ENCODE measurements at regions not wholly inside any gene's neighbourhood (a gene's known extent, or its start where the extent isn't known, plus 50 kb on each side); places are given as distances from the start of the nearest gene placed in this dataset.
"Not testable (repeated sequence)": the region's sequence is repeated elsewhere in the genome, so short reads cannot be mapped to it uniquely, and the experiment has no call there.

DNA sequence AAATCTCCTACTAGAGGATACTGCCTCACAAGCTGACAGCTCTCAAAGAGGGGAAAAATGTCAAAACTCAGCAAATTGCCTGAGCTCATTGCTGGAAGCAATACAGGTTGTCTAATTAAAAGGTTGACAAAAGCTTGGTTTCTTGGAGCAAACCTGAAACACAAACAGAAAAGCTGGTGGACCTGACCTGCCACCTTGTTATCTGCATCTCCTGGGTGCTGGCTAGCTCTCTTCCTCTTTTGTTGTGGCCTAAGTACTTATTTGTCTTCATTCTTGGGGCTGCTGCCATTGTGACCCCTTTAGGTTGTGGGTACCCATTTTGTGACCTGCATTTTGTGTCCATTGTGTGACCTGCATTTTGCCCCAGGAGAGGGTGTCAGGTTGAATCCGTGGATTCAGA is 184.5 kb downstream of the KIT start:
- DNase-seq, result no peak

DNA sequence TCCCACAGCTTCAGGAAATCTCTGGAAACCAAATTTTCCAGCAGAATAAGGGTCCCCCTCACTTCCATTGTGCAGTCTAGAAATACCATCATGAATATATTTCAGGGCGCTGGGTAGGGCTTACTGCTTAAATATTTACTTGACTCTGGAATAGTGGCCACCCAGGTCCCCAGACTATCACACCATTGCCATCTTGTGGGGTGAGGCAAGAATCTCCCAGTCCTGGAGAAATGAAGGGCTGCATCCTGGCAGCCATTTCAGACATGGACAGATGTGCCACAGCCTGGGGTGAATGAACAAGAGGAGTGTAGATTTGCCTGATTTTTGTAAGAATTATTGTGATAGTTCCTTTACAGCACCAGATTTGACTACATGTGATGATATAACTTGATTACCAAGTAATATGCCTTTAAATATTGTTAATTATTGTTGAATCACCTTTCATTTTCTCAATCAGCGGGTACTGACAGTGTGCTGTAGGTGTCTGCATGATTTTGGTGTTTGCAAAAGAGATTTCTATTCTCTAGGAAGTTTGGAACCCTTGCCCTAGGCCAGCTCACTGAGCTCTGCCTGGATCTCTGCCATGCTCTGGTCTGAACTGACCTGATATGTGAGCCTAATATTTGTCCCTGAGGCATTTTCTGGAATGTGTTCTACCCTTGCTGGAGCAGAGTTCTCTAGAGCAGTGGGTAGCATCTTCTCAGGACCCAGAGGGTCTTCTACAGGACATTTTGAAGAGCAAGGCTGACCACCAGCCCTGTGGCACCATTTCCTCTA is 183.4 kb downstream of the KIT start:
- DNase-seq, result no peak

DNA sequence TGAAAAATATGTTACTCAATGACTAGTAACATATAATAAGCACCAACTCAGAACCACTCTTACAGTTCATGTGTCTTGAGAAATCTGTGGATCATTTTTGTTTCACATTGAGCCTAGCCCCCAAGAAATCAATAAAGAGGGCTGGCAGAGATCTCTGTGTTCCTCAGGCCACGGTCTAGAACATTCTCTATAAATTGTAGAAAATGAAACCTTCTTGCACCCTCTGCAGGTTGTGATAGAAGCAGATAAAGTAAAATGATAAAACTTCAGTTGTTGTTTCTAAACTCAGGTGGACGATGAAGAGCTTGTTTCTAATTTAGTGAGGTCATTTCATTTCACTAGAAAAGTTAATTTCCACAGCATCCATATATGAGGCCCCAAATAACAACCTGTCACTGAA is 182.7 kb downstream of the KIT start:
- DNase-seq, result no peak

- DNase-seq, result no peak
Measured at GRCh38 chr4:54838301-54838700, 180.5 kb downstream of the KIT start.

DNA sequence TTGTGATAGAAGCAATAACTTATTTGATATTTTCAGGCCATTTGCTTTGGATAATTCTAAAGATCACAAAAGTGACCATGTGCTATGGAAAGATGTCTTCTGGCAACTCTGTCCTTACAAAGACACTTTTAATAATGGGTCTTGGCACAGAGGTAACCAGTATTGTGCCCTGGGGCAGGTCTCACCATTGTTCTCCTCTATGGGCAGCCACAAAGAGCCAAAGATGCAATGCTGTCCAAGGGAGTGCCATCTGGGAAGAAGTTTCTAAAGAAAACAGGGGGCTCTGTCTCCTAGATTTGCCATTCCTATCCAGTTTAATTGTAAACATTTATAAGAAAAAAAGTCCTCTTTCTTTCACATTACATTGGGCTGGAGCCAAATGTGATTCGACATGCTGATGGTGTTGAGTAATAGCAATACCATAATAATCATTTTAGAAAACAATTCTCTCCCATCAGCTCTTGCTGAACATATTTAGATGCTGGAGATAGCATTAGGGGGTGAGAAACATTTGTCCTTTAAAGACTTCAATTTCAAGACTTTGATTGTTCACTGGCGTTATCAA is 179.9 kb downstream of the KIT start:
- no peak for DNase-seq

DNA sequence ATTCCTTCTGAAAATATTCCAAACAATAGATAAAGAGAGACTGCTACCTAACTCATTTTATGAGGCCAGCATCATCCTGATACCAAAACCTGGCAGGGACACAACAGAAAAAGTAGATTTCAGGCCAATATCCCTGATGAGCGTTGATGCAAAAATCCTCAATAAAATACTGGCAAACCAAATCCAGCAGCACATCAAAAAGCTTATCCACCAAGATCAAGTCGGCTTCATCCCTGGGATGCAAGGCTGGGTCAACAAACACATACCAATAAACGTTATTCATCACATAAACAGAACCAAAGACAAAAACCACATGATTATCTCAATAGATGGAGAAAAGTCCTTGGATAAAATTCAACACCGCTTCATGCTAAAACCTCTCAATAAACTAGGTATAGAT is 170.6 kb downstream of the KIT start:
- not testable (repeated sequence) for DNase-seq

GRCh38 chr4:54823616-54824015 is 165.9 kb downstream of the KIT start:
- DNase-seq, result no peak

GRCh38 chr4:54819034-54819433 is 161.3 kb downstream of the KIT start:
- no peak for DNase-seq

DNA sequence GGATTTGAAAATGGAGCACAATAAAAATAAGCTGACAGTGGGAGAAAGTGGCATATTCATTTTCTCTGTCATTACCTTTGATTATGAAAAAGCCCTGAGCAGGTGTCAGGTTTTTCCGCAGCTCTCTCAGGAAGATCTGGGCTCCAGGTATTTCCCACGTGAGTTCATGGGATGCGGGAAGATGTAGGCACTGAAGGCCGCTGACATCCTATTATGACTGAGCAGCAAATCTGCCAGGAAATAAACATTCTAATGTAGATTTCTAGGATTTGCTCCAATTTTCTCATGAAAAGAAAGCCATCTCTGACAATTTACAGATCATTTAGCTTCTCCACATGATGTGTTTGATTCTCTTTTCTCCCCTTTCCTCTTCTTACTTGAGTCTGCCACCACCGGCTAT is 160.7 kb downstream of the KIT start:
- DNase-seq, result no peak

DNA sequence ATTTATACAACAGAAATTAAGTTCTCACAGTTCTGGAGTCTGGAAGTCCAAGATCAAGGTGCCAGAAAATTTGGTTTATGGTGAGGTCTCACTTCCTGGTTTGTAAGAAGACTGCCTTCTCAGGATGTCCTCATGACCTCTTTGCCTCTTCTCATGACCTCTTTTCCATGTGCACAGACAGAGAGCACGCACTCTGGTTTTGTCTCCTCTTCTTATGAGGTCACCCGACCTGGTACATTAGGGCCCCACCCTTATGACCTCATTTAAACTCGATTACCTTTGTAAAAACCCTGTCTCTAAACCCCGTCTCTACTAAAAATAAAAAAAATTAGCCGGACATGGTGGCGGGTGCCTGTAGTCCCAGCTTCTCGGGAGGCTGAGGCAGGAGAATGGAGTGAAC is 155.9 kb downstream of the KIT start:
- no peak for DNase-seq

GRCh38 chr4:54806351-54806750 is 148.6 kb downstream of the KIT start:
- DNase-seq, result no peak

GRCh38 chr4:54802336-54802735 is 144.6 kb downstream of the KIT start:
- DNase-seq, result no peak

DNA sequence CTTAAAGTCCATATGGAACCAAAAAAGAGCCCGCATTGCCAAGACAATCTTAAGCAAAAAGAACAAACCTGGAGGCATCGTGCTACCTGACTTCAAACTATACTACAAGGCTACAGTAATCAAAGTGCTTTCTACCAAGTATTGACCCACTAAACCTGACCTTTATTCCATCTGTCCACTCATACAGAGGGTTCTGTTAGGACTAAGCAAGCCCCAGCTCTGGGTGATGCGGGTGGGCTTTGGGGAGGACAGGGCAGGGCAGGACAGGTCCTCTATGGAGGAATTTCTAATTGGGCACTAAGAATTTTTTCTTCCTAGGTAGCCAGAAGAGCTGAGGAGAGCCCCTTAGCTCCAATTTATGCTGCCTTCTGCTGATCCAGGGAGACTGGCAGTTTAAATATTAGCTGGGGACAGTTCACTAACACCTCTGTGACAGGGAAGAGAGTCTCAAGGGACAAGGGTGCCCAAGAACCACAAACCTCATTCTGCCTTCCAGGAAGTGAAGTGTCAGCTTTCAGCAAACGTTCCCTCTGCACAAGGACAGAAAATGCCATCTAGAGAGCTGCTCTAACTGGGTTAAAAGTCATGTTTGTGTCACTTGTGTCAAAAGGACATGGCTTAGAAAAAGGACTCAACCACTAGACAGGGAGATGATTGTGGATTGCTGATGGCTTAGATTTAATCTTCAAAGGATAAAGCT is 143.2 kb downstream of the KIT start:
- DNase-seq, result no peak

- DNase-seq, result no peak
Measured at GRCh38 chr4:54794579-54794978, 136.8 kb downstream of the KIT start.

- DNase-seq, result no peak
Measured at GRCh38 chr4:54793856-54794422, 136.2 kb downstream of the KIT start.

Data from CD4-positive, alpha-beta T cell treated with Interleukin-6 for 4 hours (primary cell).